NCI-H460 (cell line): ENCODE measurements at regions not wholly inside any gene's neighbourhood (a gene's known extent, or its start where the extent isn't known, plus 50 kb on each side); places are given as distances from the start of the nearest gene placed in this dataset.
"Not testable (repeated sequence)": the region's sequence is repeated elsewhere in the genome, so short reads cannot be mapped to it uniquely, and the experiment has no call there.

ENCODE experiments used
- DNase-seq: peaks from one replicate; pipeline ENCODE4 v3.0.0-alpha.2; 2016; ENCODE audit warnings: low read depth; ENCODE audit errors: extremely low read depth

DNA sequence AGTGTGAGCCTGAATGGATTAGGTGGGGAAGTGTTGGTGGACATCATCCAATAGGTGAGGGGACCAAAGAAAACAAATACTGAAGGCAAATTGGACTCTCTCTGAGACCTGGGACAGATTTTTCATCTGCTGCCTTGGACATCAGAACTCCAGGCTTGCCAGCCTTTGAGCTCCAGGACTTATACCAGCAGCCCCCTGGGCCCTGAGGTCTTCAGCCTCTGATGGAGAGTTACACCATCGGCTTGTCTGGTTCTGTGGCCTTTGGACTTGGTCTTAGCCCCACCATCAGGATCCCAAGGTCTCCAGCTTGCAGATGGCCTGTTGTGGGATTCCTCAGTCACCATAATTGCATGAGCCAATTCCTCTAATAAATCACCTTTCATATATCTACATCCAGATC lies 80.8 kb upstream of the SLC8A3 start:
- no peak for DNase-seq

DNA sequence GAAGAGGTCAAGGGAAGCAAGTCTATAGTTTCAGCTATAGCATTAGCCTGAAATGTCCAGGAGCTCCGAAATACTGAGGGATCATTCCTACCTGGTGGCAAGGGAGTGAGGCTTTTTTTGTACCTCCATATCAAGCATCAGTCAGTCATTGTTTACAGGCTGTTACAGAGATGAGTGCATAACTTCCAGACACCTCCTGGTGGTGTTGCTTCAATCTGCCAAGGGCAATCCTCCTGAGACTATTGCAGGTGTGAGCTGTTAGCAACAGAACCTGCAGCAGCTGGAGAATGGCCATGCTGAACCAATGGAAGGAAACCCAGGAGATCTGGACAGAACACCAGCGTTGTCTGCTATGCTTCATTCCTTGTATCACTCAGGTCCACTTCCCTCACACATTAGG lies 80.0 kb upstream of the SLC8A3 start:
- no peak for DNase-seq

DNA sequence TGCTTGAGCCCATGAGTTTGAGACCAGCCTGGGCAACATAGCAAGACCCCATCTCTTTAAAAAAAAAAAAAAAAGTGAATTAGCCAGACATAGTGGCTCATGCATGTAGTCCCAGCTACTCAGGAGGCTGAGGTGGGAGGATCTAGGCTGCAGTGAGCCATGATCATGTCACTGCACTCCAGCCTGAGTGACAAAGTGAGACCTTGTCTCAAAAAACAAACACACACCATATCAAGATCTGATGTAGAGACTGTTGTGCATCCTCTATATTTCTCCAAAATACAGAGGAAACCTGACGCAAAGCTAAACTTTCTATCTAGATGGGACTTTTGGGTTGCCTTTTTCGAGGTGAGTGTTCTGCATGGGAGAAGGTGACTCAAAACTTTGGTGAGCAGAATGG lies 77.4 kb upstream of the SLC8A3 start:
- DNase-seq, result no peak

DNA sequence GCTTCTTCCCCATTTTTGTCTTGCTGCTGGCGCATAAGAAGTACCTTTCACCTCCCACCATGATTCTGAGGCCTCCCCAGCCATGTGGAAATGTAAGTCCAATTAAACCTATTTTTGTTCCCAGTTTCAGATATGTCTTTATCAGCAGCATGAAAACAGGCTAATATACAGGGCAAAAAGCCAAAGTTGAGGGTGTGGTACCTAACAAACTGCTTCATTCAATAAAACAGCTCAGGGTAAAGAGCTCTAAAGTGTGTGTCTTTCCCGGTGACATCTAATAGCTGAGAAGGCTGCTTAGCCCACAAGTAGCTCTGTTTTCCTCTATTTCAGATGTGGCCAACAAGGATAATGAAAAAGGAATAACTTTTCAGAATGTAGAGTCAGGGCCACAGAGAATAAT lies 76.7 kb upstream of the SLC8A3 start:
- no peak for DNase-seq

DNA sequence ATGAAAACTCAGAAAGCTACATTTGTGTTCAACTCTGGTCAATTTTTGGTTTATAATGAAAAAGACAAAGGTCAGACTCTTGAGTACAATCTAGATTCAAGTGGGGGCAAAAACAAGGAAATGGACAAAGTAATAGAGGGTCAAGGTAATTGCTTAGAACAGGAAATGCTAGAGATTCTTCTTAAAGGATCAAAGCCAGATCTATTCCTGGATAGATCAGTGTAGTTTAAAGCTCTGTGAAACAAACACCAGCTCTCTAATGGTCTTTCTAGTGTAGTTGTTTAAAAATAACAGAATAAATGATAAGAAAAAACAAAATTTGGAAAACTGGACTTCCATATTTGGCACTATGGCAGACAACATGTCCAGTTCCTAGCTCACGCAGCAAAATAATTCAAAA lies 70.7 kb upstream of the SLC8A3 start:
- DNase-seq, result no peak

DNA sequence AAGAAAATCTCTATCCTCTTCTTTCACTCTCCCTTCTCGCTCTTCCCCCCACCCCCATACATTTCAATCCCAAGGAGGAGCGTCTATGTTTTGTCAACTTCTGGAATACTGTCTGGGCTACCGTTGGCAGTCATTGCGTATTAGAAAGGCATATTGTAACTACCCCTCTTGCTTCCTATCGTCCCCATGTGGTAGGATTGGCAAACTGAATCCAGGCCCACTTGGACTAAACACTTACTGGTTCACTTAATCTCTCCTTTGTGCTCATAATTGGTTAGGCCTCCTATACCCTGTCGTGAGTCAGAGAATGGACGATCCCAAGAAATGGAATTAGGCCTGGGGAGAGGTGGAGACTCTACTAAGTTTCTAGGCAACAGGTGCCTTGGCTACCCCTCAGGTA lies 68.8 kb upstream of the SLC8A3 start:
- DNase-seq, result peak; percentile 15

DNA sequence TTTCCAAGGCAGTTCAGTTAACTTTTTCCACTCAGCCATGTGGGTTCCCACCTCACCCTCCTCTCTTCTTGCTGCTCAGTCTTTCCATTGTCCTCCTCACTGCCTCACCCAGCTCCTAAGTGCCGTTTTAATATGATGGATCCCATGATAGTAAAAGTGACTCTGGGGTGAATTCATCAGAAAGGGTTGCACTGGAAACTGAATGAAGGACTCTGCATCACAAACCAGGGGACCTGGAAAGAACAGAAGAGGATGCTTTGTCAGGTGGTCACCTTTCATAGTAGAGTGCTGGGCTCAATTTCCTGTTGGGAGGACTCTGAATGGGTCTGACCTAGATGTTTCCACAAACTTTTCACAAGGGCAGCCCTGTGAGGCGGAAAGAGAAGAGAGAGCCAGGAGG lies 67.8 kb upstream of the SLC8A3 start:
- DNase-seq, result no peak

DNA sequence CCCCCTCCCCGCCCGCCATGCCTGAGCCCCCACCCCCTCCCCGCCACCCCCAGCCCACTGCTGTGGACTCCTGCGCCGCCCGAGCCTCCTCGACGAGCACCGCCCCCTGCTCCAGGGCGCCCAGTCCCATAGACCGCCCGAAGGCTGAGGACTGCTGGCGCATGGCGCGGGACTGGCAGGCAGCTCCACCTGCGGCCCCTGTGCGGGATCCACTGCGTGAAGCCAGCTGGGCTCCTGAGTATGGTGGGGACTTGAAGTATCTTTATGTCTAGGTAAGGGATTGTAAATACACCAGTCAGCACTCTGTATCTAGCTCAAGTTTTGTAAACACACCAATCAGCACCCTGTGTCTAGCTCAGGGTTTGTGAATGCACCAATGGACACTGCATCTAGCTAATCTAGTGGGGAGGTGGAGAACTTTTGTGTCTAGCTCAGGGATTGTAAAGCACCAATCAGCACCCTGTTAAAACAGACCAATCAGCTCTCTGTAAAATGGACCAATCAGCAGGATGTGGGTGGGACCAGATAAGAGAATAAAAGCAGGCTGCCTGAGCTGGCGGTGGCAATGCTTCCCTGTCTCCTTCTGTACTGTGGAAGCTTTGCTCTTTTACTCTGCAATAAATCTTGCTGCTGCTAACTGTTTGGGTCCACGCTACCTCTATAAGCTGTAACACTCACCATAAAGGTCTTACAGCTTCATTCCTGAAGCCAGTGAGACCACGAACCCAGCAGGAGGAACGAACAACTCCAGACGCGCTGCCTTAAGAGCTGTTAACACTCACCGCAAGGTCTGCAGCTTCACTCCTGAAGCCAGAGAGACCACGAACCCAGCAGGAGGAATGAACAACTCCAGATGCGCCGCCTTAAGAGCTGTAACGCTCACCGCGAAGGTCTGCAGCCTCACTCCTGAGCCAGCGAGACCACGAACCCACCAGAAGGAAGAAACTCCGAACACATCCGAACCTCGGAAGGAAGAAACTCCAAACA lies 66.6 kb upstream of the SLC8A3 start:
- peak; percentile 19 for DNase-seq

DNA sequence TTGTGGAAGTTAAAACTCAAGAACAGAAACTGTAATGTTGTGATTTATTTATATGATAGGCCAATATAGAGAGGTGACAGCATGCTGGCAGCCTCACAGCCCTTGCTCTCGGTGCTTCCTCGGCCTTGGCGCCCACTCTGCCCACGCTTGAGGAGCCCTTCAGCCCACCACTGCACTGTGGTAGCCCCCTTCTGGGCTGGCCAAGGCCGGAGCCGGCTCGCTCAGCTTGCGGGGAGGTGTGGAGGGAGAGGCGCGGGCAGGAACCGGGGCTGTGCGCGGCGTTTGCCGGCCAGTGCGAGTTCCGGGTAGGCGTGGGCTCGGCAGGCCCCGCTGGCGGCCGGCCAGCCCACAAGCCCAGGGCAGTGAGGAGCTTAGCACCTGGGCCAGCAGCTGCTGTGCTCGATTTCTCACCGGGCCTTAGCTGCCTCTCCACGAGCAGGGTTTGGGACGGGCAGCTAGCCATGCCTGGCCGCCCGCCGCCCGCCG lies 65.8 kb upstream of the SLC8A3 start:
- peak; percentile 36 for DNase-seq

DNA sequence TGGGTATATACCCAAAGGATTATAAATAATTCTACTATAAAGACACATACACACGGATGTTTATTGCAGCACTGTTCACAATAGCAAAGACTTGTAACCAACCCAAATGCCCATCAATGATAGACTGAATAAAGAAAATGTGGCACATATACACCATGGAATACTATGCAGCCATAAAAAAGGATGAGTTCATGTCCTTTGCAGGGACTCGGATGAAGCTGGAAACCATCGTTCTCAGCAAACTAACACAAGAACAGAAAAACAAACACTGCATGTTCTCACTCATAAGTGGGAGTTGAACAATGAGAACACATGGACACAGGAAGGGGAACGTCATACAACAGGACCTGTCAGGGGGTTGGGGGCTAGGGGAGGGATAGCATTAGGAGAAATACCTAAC lies 64.8 kb upstream of the SLC8A3 start:
- not testable (repeated sequence) for DNase-seq

DNA sequence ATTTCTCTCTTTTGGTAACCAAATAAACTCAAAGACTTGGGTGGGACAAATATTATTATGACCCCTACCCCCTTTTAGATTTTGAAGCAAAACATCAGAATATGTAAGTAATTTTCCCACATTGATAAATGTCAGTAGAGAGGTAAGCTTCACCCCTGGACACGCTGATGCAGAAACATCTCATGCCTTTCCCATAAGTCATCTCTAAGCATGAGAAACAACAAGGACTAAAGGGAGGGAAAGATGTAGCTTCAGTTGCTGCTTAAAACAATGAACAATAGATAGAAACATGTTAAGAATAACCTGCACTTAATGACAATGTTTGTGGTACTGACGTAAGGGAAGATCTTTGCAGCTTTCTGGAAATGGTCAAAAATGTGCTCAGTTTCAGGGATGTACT lies 56.3 kb upstream of the SLC8A3 start:
- no peak for DNase-seq

DNA sequence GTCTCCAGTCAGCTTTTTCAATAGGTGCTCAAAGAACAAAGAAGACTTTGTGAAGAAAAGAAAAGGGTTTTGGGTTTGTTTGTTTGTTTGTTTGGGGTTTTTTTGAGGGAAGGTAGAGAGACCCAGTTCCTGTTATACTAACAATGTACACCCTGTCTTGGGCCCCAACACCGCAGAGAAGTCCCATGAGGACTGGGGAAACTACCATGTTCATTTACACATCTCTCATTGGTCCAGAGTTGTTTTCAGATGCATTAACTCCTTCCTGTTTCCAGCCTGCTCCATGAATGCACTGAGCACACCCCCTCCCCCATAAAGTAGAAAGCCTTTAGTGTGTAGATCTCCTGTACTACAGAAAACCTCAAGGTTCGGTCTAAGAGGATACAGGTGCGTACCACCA lies 51.1 kb upstream of the SLC8A3 start:
- no peak for DNase-seq

DNA sequence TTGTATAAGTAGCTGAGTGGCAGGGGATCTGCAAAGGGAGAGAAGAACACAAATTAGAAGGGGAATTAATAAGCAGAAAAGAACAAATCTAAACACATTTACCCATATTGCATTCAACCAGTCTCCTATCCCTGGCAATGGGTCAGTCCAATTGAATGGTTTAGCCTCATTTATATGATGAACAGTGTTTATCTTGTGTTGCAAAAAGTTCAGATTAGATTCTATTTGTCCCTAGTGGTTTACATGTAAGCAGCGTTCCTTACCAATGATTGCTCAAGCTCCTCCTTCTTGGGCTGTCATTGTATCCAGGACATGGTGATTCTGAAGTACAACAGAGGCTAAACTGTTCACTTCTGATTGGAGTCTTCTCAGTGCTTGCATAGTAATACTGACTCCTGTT lies 49.9 kb upstream of the SLC8A3 start:
- DNase-seq, result not testable (repeated sequence)
